ENCODE measurements at regions not wholly inside any gene's neighbourhood (a gene's known extent, or its start where the extent isn't known, plus 50 kb on each side); places are given as distances from the start of the nearest gene placed in this dataset.

DNA sequence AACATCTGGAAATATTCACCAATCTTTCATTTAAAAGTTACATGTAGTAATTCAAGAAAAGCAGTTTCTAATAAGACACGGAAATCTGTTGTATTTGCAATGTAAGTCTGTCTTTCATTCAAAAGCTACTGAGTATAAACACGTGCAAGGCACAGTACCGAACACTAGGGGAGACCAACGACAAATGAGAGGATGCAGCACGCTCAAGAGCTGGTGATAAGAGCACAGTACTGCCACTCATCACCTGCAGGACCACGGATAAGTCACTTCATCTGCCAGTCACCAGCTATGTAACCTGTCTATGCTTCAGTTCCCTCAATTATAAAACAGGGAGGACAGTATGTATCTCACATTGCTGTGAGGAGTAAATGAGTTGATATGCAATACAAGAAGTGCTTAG is 67.1 kb downstream of the CLEC18A start (continued):
- TF ChIP-seq NFYB (IDR thresholded peaks at IDR 0.05; ENCODE audit: insufficient read depth, low read depth, low read length) (peak; percentile 54; the same call in 1 of the 2 replicates), NR2C2 (IDR thresholded peaks at IDR 0.05; ENCODE audit: borderline replicate concordance, control insufficient read depth, insufficient read length, low read depth) (no peak), ZZZ3 (IDR thresholded peaks at IDR 0.05; ENCODE audit: control insufficient read depth, insufficient read length, low read depth) (no peak), SMARCA5 (IDR thresholded peaks at IDR 0.05) (no peak), CREB1 (IDR thresholded peaks at IDR 0.05; ENCODE audit: low read depth) (0 out of 2 replicates have a peak, but pooled peaks have one; percentile 20), SMAD1 (IDR thresholded peaks at IDR 0.05; ENCODE audit: low read depth, partially characterized antibody) (no peak), PAX5 (IDR thresholded peaks at IDR 0.05; ENCODE audit: borderline replicate concordance, low read depth, low read length) (no peak), JUNB (IDR thresholded peaks at IDR 0.05) (no peak), YY1 (IDR thresholded peaks at IDR 0.05; ENCODE audit: low read depth, low read length) (no peak), MYB (IDR thresholded peaks at IDR 0.05; ENCODE audit: borderline replicate concordance, low read depth, low read length) (no peak), CREM (IDR thresholded peaks at IDR 0.05; ENCODE audit: low read depth) (no peak), STAT1 (conservative IDR thresholded peaks at IDR 0.05) (no peak)
- TF ChIP-seq, protein P1, sequence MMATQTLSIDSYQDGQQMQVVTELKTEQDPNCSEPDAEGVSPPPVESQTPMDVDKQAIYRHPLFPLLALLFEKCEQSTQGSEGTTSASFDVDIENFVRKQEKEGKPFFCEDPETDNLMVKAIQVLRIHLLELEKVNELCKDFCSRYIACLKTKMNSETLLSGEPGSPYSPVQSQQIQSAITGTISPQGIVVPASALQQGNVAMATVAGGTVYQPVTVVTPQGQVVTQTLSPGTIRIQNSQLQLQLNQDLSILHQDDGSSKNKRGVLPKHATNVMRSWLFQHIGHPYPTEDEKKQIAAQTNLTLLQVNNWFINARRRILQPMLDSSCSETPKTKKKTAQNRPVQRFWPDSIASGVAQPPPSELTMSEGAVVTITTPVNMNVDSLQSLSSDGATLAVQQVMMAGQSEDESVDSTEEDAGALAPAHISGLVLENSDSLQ (IDR thresholded peaks at IDR 0.05) = peak; percentile 92
- TF ChIP-seq, protein P2, sequence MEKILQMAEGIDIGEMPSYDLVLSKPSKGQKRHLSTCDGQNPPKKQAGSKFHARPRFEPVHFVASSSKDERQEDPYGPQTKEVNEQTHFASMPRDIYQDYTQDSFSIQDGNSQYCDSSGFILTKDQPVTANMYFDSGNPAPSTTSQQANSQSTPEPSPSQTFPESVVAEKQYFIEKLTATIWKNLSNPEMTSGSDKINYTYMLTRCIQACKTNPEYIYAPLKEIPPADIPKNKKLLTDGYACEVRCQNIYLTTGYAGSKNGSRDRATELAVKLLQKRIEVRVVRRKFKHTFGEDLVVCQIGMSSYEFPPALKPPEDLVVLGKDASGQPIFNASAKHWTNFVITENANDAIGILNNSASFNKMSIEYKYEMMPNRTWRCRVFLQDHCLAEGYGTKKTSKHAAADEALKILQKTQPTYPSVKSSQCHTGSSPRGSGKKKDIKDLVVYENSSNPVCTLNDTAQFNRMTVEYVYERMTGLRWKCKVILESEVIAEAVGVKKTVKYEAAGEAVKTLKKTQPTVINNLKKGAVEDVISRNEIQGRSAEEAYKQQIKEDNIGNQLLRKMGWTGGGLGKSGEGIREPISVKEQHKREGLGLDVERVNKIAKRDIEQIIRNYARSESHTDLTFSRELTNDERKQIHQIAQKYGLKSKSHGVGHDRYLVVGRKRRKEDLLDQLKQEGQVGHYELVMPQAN (conservative IDR thresholded peaks at IDR 0.05) = no peak
- TF ChIP-seq, protein P3, sequence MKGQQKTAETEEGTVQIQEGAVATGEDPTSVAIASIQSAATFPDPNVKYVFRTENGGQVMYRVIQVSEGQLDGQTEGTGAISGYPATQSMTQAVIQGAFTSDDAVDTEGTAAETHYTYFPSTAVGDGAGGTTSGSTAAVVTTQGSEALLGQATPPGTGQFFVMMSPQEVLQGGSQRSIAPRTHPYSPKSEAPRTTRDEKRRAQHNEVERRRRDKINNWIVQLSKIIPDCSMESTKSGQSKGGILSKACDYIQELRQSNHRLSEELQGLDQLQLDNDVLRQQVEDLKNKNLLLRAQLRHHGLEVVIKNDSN (IDR thresholded peaks at IDR 0.05; ENCODE audit: borderline replicate concordance, extremely low read length, insufficient read depth, low read depth, low read length) = no peak
- TF ChIP-seq, protein P4, sequence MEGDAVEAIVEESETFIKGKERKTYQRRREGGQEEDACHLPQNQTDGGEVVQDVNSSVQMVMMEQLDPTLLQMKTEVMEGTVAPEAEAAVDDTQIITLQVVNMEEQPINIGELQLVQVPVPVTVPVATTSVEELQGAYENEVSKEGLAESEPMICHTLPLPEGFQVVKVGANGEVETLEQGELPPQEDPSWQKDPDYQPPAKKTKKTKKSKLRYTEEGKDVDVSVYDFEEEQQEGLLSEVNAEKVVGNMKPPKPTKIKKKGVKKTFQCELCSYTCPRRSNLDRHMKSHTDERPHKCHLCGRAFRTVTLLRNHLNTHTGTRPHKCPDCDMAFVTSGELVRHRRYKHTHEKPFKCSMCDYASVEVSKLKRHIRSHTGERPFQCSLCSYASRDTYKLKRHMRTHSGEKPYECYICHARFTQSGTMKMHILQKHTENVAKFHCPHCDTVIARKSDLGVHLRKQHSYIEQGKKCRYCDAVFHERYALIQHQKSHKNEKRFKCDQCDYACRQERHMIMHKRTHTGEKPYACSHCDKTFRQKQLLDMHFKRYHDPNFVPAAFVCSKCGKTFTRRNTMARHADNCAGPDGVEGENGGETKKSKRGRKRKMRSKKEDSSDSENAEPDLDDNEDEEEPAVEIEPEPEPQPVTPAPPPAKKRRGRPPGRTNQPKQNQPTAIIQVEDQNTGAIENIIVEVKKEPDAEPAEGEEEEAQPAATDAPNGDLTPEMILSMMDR (IDR thresholded peaks at IDR 0.05 in 2 of 3, conservative IDR thresholded peaks at IDR 0.05 in 1 of 3; ENCODE audit: control insufficient read depth in 2 of 3, extremely low read depth in 1 of 3, insufficient read depth in 1 of 3, low read depth in 3 of 3, low read length in 3 of 3) = peak; percentile 7 to 34 (median 22); a peak in 1 of 6 replicates
- TF ChIP-seq, protein P5, sequence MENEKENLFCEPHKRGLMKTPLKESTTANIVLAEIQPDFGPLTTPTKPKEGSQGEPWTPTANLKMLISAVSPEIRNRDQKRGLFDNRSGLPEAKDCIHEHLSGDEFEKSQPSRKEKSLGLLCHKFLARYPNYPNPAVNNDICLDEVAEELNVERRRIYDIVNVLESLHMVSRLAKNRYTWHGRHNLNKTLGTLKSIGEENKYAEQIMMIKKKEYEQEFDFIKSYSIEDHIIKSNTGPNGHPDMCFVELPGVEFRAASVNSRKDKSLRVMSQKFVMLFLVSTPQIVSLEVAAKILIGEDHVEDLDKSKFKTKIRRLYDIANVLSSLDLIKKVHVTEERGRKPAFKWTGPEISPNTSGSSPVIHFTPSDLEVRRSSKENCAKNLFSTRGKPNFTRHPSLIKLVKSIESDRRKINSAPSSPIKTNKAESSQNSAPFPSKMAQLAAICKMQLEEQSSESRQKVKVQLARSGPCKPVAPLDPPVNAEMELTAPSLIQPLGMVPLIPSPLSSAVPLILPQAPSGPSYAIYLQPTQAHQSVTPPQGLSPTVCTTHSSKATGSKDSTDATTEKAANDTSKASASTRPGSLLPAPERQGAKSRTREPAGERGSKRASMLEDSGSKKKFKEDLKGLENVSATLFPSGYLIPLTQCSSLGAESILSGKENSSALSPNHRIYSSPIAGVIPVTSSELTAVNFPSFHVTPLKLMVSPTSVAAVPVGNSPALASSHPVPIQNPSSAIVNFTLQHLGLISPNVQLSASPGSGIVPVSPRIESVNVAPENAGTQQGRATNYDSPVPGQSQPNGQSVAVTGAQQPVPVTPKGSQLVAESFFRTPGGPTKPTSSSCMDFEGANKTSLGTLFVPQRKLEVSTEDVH (IDR thresholded peaks at IDR 0.05; ENCODE audit: low read depth, partially characterized antibody) = no peak
- TF ChIP-seq, protein P6, sequence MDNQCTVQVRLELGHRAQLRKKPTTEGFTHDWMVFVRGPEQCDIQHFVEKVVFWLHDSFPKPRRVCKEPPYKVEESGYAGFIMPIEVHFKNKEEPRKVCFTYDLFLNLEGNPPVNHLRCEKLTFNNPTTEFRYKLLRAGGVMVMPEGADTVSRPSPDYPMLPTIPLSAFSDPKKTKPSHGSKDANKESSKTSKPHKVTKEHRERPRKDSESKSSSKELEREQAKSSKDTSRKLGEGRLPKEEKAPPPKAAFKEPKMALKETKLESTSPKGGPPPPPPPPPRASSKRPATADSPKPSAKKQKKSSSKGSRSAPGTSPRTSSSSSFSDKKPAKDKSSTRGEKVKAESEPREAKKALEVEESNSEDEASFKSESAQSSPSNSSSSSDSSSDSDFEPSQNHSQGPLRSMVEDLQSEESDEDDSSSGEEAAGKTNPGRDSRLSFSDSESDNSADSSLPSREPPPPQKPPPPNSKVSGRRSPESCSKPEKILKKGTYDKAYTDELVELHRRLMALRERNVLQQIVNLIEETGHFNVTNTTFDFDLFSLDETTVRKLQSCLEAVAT (IDR thresholded peaks at IDR 0.05) = no peak
- TF ChIP-seq, protein P7, sequence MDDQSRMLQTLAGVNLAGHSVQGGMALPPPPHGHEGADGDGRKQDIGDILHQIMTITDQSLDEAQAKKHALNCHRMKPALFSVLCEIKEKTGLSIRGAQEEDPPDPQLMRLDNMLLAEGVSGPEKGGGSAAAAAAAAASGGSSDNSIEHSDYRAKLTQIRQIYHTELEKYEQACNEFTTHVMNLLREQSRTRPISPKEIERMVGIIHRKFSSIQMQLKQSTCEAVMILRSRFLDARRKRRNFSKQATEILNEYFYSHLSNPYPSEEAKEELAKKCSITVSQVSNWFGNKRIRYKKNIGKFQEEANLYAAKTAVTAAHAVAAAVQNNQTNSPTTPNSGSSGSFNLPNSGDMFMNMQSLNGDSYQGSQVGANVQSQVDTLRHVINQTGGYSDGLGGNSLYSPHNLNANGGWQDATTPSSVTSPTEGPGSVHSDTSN (IDR thresholded peaks at IDR 0.05; ENCODE audit: insufficient replicate concordance, low read depth, low read length) = peak; percentile 87

Measured in GM12878 (cell line).